MM.1S (cell line): ENCODE measurements at regions not wholly inside any gene's neighbourhood (a gene's known extent, or its start where the extent isn't known, plus 50 kb on each side); places are given as distances from the start of the nearest gene placed in this dataset.

Source experiments
- DNase-seq: peaks from one replicate; pipeline ENCODE4 v3.0.0-alpha.2; 2015
- H2AFZ ChIP-seq: fragments of 300-600 bp; sonication (generic); 2 replicates; pipeline ENCODE4 v1.6.0; 2016; ENCODE audit warnings: antibody characterized with exemption, low read length
- H3F3A ChIP-seq: fragments of 300-600 bp; sonication (generic); 2 replicates; pipeline ENCODE4 v1.6.1; 2016; ENCODE audit warnings: mild to moderate bottlenecking, antibody characterized with exemption, low read length, moderate library complexity, mixed read lengths; ENCODE audit not compliant: insufficient read depth
- H3K27ac ChIP-seq: fragments of 300-600 bp; sonication (generic); 2 replicates; pipeline ENCODE4 v1.5.1; 2016; ENCODE audit warnings: mild to moderate bottlenecking, low read length
- H3K27me3 ChIP-seq: fragments of 300-600 bp; sonication (generic); replicated peaks from 2 replicates; pipeline ENCODE4 v1.6.0; 2016; ENCODE audit warnings: low read length; ENCODE audit not compliant: insufficient read depth
- H3K36me3 ChIP-seq: fragments of 300-600 bp; sonication (generic); replicated peaks from 2 replicates; pipeline ENCODE4 v1.6.1; 2016; ENCODE audit warnings: mild to moderate bottlenecking, low read length, mixed read lengths; ENCODE audit not compliant: insufficient read depth
- H3K4me1 ChIP-seq: fragments of 300-600 bp; sonication (generic); 2 replicates; pipeline ENCODE4 v1.6.1; 2016; ENCODE audit warnings: low read length, mixed read lengths
- H3K4me2 ChIP-seq: fragments of 300-600 bp; sonication (generic); 2 replicates; pipeline ENCODE4 v1.6.0; 2016; ENCODE audit warnings: low read depth, low read length
- H3K4me3 ChIP-seq: fragments of 300-600 bp; sonication (generic); 2 replicates; pipeline ENCODE4 v1.5.1; 2016; ENCODE audit warnings: low read length, mixed read lengths
- H3K79me2 ChIP-seq: fragments of 300-600 bp; sonication (generic); 2 replicates; pipeline ENCODE4 v1.6.1; 2016; ENCODE audit warnings: mixed run types, low read length, mixed read lengths
- H3K9ac ChIP-seq: fragments of 300-600 bp; sonication (generic); 2 replicates; pipeline ENCODE4 v1.6.1; 2016; ENCODE audit warnings: low read length, mixed read lengths
- H3K9me2 ChIP-seq: fragments of 300-600 bp; sonication (generic); replicated peaks from 2 replicates; pipeline ENCODE4 v1.6.1; 2016; ENCODE audit warnings: mild to moderate bottlenecking, low read length, mixed read lengths; ENCODE audit not compliant: insufficient read depth
- H3K9me3 ChIP-seq: fragments of 300-600 bp; sonication (generic); replicated peaks from 2 replicates; pipeline ENCODE4 v1.6.1; 2016; ENCODE audit warnings: mild to moderate bottlenecking, low read length, mixed read lengths; ENCODE audit not compliant: insufficient read depth
- H4K20me1 ChIP-seq: fragments of 300-600 bp; sonication (generic); 2 replicates; pipeline ENCODE4 v1.6.1; 2016; ENCODE audit warnings: mild to moderate bottlenecking, low read length, moderate library complexity, mixed read lengths; ENCODE audit not compliant: insufficient read depth
- EZH2 ChIP-seq: fragments of 300-600 bp; sonication (generic); optimal IDR thresholded peaks from 2 replicates; pipeline ENCODE3; 2017; ENCODE audit warnings: low read depth, mild to moderate bottlenecking, antibody characterized with exemption, low read length, mixed read lengths
- EZH2phosphoT487 ChIP-seq: fragments of 300-600 bp; sonication (generic); IDR thresholded peaks from 2 replicates; pipeline ENCODE4 v1.6.1; 2018; ENCODE audit warnings: antibody characterized with exemption, low read length
- TF ChIP-seq, protein P1 (sequence below): fragments of 300-600 bp; sonication (generic); IDR thresholded peaks from 2 replicates; pipeline ENCODE4 v1.5.1; 2016; ENCODE audit warnings: antibody characterized with exemption, low read length, mixed read lengths

- H3K27ac ChIP-seq = no peak overlapping the region; the same call in 1 of the 2 replicates
- H3K79me2 ChIP-seq = peaks cover 100% of the 10 kb centered on the region
Observed at GRCh38 chr9:110064803-110065202, 143.2 kb downstream of the C9orf152 start.

DNA sequence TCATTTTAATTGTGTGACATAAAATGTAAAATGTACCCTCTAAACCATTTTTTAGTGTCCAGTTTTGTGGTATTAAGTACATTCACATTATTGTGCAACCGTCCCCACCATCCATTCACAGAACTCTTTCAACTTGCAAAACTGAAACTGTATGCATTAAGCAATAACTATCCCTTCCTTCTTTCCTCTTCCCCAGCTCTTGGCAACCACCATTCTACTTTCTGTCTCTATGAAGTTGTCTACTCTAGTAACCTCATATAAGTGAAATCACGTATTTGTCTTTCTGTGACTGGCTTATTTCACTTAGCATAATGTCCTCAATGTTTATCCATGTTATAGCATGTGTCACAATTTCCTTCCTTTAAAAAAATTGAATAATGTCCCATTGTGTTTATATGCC lies 142.4 kb downstream of the C9orf152 start:
- no peaks in the 10 kb centered on the region for H3K9me2 ChIP-seq
- H3K27me3 ChIP-seq = no peaks in the 10 kb centered on the region
- peak; percentile 51 for DNase-seq
- peak overlapping the region; percentile 10; the same call in 1 of the 2 replicates for H3K27ac ChIP-seq
- peaks cover 100% of the 10 kb centered on the region for H3K79me2 ChIP-seq
- H2AFZ ChIP-seq = no peak overlapping the region
- peaks cover 40% of the 10 kb centered on the region for H4K20me1 ChIP-seq
- peaks cover 42% of the 10 kb centered on the region for H3K4me1 ChIP-seq
- peak overlapping the region; percentile 20; the same call in 1 of the 2 replicates for H3K4me2 ChIP-seq
- peaks cover 20% of the 10 kb centered on the region for H3F3A ChIP-seq
- no peak overlapping the region for H3K4me3 ChIP-seq
- no peaks in the 10 kb centered on the region for H3K9me3 ChIP-seq
- H3K9ac ChIP-seq = no peak overlapping the region
- peaks cover 16% of the 10 kb centered on the region; the same call in 1 of the 2 replicates for H3K36me3 ChIP-seq
- TF ChIP-seq EZH2 (no peak), EZH2phosphoT487 (no peak)
- TF ChIP-seq, protein P1, sequence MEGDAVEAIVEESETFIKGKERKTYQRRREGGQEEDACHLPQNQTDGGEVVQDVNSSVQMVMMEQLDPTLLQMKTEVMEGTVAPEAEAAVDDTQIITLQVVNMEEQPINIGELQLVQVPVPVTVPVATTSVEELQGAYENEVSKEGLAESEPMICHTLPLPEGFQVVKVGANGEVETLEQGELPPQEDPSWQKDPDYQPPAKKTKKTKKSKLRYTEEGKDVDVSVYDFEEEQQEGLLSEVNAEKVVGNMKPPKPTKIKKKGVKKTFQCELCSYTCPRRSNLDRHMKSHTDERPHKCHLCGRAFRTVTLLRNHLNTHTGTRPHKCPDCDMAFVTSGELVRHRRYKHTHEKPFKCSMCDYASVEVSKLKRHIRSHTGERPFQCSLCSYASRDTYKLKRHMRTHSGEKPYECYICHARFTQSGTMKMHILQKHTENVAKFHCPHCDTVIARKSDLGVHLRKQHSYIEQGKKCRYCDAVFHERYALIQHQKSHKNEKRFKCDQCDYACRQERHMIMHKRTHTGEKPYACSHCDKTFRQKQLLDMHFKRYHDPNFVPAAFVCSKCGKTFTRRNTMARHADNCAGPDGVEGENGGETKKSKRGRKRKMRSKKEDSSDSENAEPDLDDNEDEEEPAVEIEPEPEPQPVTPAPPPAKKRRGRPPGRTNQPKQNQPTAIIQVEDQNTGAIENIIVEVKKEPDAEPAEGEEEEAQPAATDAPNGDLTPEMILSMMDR = no peak

More at GRCh38 chr9:110064803-110065202, 143.2 kb downstream of the C9orf152 start:
- no peak overlapping the region for H3K9ac ChIP-seq
- H3K36me3 ChIP-seq = peaks cover 13% of the 10 kb centered on the region; the same call in 1 of the 2 replicates
- DNase-seq = no peak
- H4K20me1 ChIP-seq = peaks cover 38% of the 10 kb centered on the region
- H3F3A ChIP-seq = peaks cover 20% of the 10 kb centered on the region
- H3K9me2 ChIP-seq = no peaks in the 10 kb centered on the region
- H2AFZ ChIP-seq = no peak overlapping the region
- H3K27me3 ChIP-seq = no peaks in the 10 kb centered on the region
- peaks cover 42% of the 10 kb centered on the region for H3K4me1 ChIP-seq
- H3K4me2 ChIP-seq = peak overlapping the region; percentile 27; the same call in 1 of the 2 replicates
- TF ChIP-seq, protein P1 = no peak
- TF ChIP-seq EZH2 (no peak), EZH2phosphoT487 (no peak)
- no peaks in the 10 kb centered on the region for H3K9me3 ChIP-seq
- H3K4me3 ChIP-seq = no peak overlapping the region

- 0 out of 2 replicates have a peak, but pooled peaks cover 13% of the 10 kb centered on the region for H3K36me3 ChIP-seq
- H3K79me2 ChIP-seq = peaks cover 100% of the 10 kb centered on the region
- peaks cover 40% of the 10 kb centered on the region for H3K4me1 ChIP-seq
- DNase-seq = no peak
- H2AFZ ChIP-seq = no peak overlapping the region
- no peak overlapping the region for H3K27ac ChIP-seq
- H4K20me1 ChIP-seq = peaks cover 38% of the 10 kb centered on the region
- peaks cover 20% of the 10 kb centered on the region for H3F3A ChIP-seq
- no peak overlapping the region for H3K9ac ChIP-seq
- H3K4me3 ChIP-seq = no peak overlapping the region
- H3K9me3 ChIP-seq = no peaks in the 10 kb centered on the region
- TF ChIP-seq, protein P1 = no peak
- no peak for TF ChIP-seq EZH2phosphoT487
- H3K27me3 ChIP-seq = no peaks in the 10 kb centered on the region
- H3K9me2 ChIP-seq = no peaks in the 10 kb centered on the region
- H3K4me2 ChIP-seq = no peak overlapping the region
Observed at GRCh38 chr9:110066929-110067716, 140.8 kb downstream of the C9orf152 start.
